ENCODE measurements at regions not wholly inside any gene's neighbourhood (a gene's known extent, or its start where the extent isn't known, plus 50 kb on each side); places are given as distances from the start of the nearest gene placed in this dataset.

DNA sequence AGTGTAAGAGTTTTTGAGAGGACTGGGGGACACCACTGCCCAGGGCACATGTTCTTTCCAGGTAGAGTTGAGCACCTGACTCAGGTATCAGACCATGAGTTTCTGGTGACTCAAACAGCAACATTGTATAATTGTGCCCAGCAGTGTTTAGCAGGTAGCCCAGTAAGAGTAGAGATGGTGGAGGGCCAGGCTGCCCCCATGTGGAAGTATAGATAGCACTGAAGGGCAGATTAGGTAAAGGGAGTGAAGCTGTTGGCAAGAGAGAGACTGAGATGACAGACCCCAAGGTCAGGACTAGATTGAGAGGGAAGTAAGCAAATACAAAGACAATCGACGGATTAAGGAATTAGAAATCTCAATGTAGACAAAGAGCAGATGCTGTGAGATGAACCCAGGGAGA lies 74.6 kb downstream of the TRIM42 start:
- intact Hi-C loops (cut with micrococcal nuclease), result no loop called here
- no peaks in the 10 kb centered on the region for H3K27me3 Mint-ChIP-seq
- H3K4me3 Mint-ChIP-seq, result no peak overlapping the region
- H3K36me3 Mint-ChIP-seq (ENCODE audit: low read depth), result no peaks in the 10 kb centered on the region
- ChIA-PET CTCF (no interaction called here), POLR2A (no interaction called here)
- H3K4me1 Mint-ChIP-seq (ENCODE audit: low read depth), result peaks cover 13% of the 10 kb centered on the region
- ATAC-seq (no peak), DNase-seq (no peak)
- TF ChIP-seq CTCF (IDR thresholded peaks at IDR 0.05), result no peak
- H3K27ac Mint-ChIP-seq, result no peak overlapping the region
- no peaks in the 10 kb centered on the region for H3K9me3 Mint-ChIP-seq

DNA sequence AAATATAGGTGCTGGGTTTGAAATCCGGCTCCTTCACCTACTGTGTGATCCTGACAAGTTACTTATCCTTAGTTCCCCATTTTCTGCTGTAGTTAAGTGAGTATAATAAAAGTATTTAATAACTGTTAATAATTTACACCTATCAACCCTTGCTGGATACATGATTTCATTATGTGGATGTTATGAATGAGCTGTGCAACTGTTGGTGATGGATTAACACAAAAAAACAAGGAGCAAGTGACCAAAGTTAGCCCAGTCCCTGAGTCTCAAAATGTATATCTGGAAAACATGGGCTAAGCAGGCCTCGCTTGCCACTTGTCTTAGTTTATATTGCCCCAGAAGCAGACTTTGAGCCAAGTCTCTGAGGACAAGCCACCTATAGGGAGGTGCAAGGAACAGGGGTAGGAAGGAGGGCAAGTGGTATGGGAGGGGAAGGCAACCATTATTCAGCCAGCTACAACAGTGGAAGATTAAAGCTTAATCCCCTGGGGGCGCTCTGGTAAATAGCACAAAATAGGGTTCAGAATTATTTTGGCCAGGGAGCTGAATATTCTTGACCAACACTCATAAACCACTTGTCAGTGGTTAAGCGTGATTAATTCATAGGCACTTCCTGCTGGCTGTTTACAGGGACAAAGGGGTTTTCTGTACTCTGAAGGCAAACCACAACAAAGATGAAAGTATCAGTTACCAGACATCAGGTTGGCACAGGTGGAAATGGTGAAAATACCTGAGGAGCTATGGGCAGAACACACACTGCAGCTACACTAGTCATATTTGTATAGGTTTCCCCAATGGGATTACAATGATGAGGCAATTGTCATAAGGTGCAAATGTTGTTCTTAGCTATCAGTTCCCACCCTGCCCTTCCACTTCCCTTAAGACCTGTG lies 76.2 kb downstream of the TRIM42 start:
- Mint-ChIP-seq H3K4me3 (no peak overlapping the region), H3K36me3 (ENCODE audit: low read depth) (no peaks in the 10 kb centered on the region), H3K9me3 (no peaks in the 10 kb centered on the region), H3K4me1 (ENCODE audit: low read depth) (peaks cover 13% of the 10 kb centered on the region), H3K27ac (no peak overlapping the region), H3K27me3 (no peaks in the 10 kb centered on the region)
- TF ChIP-seq CTCF (IDR thresholded peaks at IDR 0.05), result no peak
- ATAC-seq, result peak; percentile 37
- ChIA-PET POLR2A (no interaction called here), CTCF (no interaction called here)
- intact Hi-C loops (cut with micrococcal nuclease), result no loop called here
- DNase-seq, result no peak

DNA sequence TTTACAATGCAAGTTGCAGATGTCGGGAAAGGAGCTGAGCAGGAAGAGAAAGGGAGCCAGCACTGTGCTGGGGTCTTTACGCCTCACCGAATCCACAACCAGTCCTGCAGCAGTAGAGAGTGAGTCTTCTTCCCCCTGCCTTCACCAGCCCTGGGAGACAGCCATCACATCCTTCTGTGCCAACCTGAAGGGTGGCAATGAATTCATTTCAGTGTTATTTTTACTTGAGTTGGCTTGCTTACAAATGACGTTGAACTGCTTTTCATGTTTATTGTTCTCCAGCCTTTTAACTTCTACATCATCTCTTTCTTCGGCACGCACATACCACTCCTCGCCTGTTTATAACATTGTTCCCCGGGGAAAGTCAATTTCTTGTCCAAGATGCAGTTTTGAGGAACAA lies 77.1 kb downstream of the TRIM42 start:
- DNase-seq (no peak), ATAC-seq (no peak)
- no peaks in the 10 kb centered on the region for H3K9me3 Mint-ChIP-seq
- H3K27me3 Mint-ChIP-seq, result no peaks in the 10 kb centered on the region
- ChIA-PET POLR2A (interaction anchor here (0.9 kb wide), 1 partner anchor 66 kb away, joined by 3 read pairs; no protein-coding TSS in a partner anchor), CTCF (no interaction called here)
- H3K4me1 Mint-ChIP-seq (ENCODE audit: low read depth), result peaks cover 16% of the 10 kb centered on the region
- H3K36me3 Mint-ChIP-seq (ENCODE audit: low read depth), result no peaks in the 10 kb centered on the region
- intact Hi-C loops (cut with micrococcal nuclease), result no loop called here
- no peak for TF ChIP-seq CTCF (IDR thresholded peaks at IDR 0.05)
- no peak overlapping the region for H3K4me3 Mint-ChIP-seq
- H3K27ac Mint-ChIP-seq, result no peak overlapping the region

DNA sequence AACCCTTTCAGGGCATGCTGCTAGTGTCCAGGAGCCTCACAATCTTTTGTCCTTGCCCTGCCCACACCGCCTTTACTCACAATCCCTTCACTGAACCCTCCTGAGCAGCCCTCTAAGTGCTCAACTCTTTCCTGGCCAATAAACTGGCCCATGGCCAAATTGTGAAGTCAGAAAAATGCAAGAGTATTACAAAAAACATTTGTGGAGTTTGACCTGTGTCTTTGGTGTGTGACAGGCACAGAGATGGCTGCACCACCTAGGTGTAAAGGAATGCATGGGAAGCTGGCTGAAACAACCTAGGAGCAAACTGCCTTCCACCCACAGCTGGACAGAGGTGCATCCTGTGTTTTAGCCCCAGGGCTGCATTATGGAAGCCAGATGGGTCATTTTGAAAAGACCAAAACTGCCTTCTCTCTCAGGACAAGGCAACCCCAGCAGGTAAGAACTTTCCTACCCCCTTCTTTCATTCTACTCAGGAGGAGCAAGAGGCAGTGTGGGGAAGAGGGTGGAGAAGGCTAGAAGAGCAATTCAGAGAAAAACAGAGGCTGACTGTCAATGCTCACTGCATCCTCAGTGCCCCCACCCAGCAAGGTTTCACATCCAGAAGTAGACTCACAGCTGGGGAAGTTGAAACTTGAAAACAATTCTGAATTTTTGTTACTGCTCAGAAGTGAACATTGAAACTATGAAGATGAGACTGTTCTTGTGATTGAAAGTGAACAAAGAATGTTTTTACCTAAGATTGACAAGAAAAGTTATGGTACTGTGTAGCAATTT lies 78.6 kb downstream of the TRIM42 start:
- no peak for ATAC-seq
- POLR2A ChIA-PET, result no interaction called here
- H3K27me3 Mint-ChIP-seq, result no peaks in the 10 kb centered on the region
- no peaks in the 10 kb centered on the region for H3K9me3 Mint-ChIP-seq
- no peak overlapping the region for H3K27ac Mint-ChIP-seq
- DNase-seq, result no peak
- no peak for TF ChIP-seq CTCF (IDR thresholded peaks at IDR 0.05)
- intact Hi-C loops (cut with micrococcal nuclease), result no loop called here
- CTCF ChIA-PET, result no interaction called here
- peaks cover 16% of the 10 kb centered on the region for H3K4me1 Mint-ChIP-seq (ENCODE audit: low read depth)
- H3K4me3 Mint-ChIP-seq, result no peak overlapping the region
- no peaks in the 10 kb centered on the region for H3K36me3 Mint-ChIP-seq (ENCODE audit: low read depth)
